ENCODE measurements at regions not wholly inside any gene's neighbourhood (a gene's known extent, or its start where the extent isn't known, plus 50 kb on each side); places are given as distances from the start of the nearest gene placed in this dataset.

GRCh38 chr15:47194718-47195117 is 522.6 kb upstream of the SEMA6D start:
- no peaks in the 10 kb centered on the region for H3K36me3 ChIP-seq (ENCODE audit: control insufficient read depth in 2 of 2, insufficient read depth in 2 of 2, low read length in 1 of 2)
- intact Hi-C loops (cut with micrococcal nuclease; ENCODE audit: unreplicated experiment) (loop anchor here (5.0 to 10.0 kb wide), 5 partner anchors 278 to 1158 kb away; no protein-coding TSS in a partner anchor), in situ Hi-C loops (cut with MboI) (loop anchor here (5.0 to 10.0 kb wide), 4 partner anchors 798 to 1090 kb away; no protein-coding TSS in a partner anchor)
- FAIRE-seq (no peak), DNase-seq (ENCODE audit: low read depth, low spot score) (no peak), ATAC-seq (peak; percentile 61)
- no peak overlapping the region for H2AFZ ChIP-seq (ENCODE audit: control insufficient read depth, low read depth, low read length)
- CTCF ChIA-PET, result interaction anchor here (1.1 to 3.8 kb wide), 8 partner anchors 8 to 1158 kb away, joined by 3 to 63 read pairs (median 6); no protein-coding TSS in a partner anchor
- WGBS (ENCODE audit: insufficient coverage, insufficient replicate concordance, low lambda C conversion rate, missing lambda C conversion rate), result 2% methylated on average over 2 of the region's 2 CpGs
- no peak overlapping the region for H3K4me3 ChIP-seq
- POLR2A ChIA-PET, result interaction anchor here (0.6 kb wide), 1 partner anchor 1174 kb away, joined by 4 read pairs; no protein-coding TSS in a partner anchor
- H3K9me3 ChIP-seq (replicated peaks; ENCODE audit: control insufficient read depth, insufficient read depth, low read length), result no peaks in the 10 kb centered on the region
- H3K4me2 ChIP-seq (ENCODE audit: control insufficient read depth, insufficient read depth), result no peak overlapping the region
- SMC1A ChIA-PET (ENCODE audit: uncharacterized antibody, unreplicated experiment), result interaction anchor here (1.1 to 2.8 kb wide), 3 partner anchors 9 to 793 kb away, joined by 3 to 33 read pairs (median 7); no protein-coding TSS in a partner anchor
- no peaks in the 10 kb centered on the region for H3K27me3 ChIP-seq (replicated peaks in 1 of 2; ENCODE audit: control insufficient read depth in 2 of 2, insufficient read depth in 2 of 2, low read length in 1 of 2)
- no peaks in the 10 kb centered on the region for H4K20me1 ChIP-seq (ENCODE audit: control insufficient read depth, insufficient read depth)
- H3K4me1 ChIP-seq (ENCODE audit: control insufficient read depth, insufficient read depth, low read length), result no peaks in the 10 kb centered on the region
- H3K27ac ChIP-seq (ENCODE audit: control insufficient read depth, insufficient read depth), result no peak overlapping the region
- TF ChIP-seq, protein P1, sequence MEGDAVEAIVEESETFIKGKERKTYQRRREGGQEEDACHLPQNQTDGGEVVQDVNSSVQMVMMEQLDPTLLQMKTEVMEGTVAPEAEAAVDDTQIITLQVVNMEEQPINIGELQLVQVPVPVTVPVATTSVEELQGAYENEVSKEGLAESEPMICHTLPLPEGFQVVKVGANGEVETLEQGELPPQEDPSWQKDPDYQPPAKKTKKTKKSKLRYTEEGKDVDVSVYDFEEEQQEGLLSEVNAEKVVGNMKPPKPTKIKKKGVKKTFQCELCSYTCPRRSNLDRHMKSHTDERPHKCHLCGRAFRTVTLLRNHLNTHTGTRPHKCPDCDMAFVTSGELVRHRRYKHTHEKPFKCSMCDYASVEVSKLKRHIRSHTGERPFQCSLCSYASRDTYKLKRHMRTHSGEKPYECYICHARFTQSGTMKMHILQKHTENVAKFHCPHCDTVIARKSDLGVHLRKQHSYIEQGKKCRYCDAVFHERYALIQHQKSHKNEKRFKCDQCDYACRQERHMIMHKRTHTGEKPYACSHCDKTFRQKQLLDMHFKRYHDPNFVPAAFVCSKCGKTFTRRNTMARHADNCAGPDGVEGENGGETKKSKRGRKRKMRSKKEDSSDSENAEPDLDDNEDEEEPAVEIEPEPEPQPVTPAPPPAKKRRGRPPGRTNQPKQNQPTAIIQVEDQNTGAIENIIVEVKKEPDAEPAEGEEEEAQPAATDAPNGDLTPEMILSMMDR (IDR thresholded peaks at IDR 0.05 in 2 of 3, conservative IDR thresholded peaks at IDR 0.05 in 1 of 3; ENCODE audit: control insufficient read depth in 2 of 3, extremely low read depth in 1 of 3, insufficient read depth in 1 of 3, low read depth in 3 of 3, low read length in 3 of 3), result peak in 2 of 3 experiments; percentile 4 to 25; a peak in 2 of 6 replicates
- TF ChIP-seq CBFB (IDR thresholded peaks at IDR 0.05; ENCODE audit: low read depth), result no peak
- no TSS peak for BruUV-seq (replicated peaks)
- RAD21 ChIA-PET (ENCODE audit: unreplicated experiment), result interaction anchor here (0.8 to 5.0 kb wide), 2 partner anchors 793 to 890 kb away, joined by 3 to 56 read pairs; no protein-coding TSS in a partner anchor
- no peaks in the 10 kb centered on the region for H3K79me2 ChIP-seq (ENCODE audit: control insufficient read depth, insufficient read depth, low read length)
- no peak overlapping the region for H3K9ac ChIP-seq (ENCODE audit: control insufficient read depth, insufficient read depth, low read length)

- peak; percentile 13 for DNase-seq (ENCODE audit: low read depth, low spot score)
- WGBS (ENCODE audit: insufficient coverage, insufficient replicate concordance, low lambda C conversion rate, missing lambda C conversion rate), result 3% methylated on average over 4 of the region's 4 CpGs
- in situ Hi-C loops (cut with MboI), result loop anchor here (5.0 to 10.0 kb wide), 4 partner anchors 796 to 1089 kb away; no protein-coding TSS in a partner anchor
- Histone ChIP-seq H3K9me3 (replicated peaks; ENCODE audit: control insufficient read depth, insufficient read depth, low read length) (no peaks in the 10 kb centered on the region), H3K79me2 (ENCODE audit: control insufficient read depth, insufficient read depth, low read length) (no peaks in the 10 kb centered on the region), H3K27me3 (replicated peaks in 1 of 2; ENCODE audit: control insufficient read depth in 2 of 2, insufficient read depth in 2 of 2, low read length in 1 of 2) (no peaks in the 10 kb centered on the region), H3K4me3 (no peak overlapping the region), H3K4me2 (ENCODE audit: control insufficient read depth, insufficient read depth) (no peak overlapping the region), H3K9ac (ENCODE audit: control insufficient read depth, insufficient read depth, low read length) (no peak overlapping the region), H3K36me3 (ENCODE audit: control insufficient read depth in 2 of 2, insufficient read depth in 2 of 2, low read length in 1 of 2) (no peaks in the 10 kb centered on the region), H3K4me1 (ENCODE audit: control insufficient read depth, insufficient read depth, low read length) (no peaks in the 10 kb centered on the region), H3K27ac (ENCODE audit: control insufficient read depth, insufficient read depth) (no peak overlapping the region), H4K20me1 (ENCODE audit: control insufficient read depth, insufficient read depth) (no peaks in the 10 kb centered on the region), H2AFZ (ENCODE audit: control insufficient read depth, low read depth, low read length) (no peak overlapping the region)
- intact Hi-C loops (cut with micrococcal nuclease; ENCODE audit: unreplicated experiment), result loop anchor here (1.0 to 10.0 kb wide), 7 partner anchors 276 to 1156 kb away; no protein-coding TSS in a partner anchor
- ChIA-PET CTCF (interaction anchor here (0.5 to 3.8 kb wide), 33 partner anchors 8 to 1949 kb away, joined by 3 to 63 read pairs (median 4); no protein-coding TSS in a partner anchor), POLR2A (interaction anchor here (0.7 kb wide), 1 partner anchor 471 kb away, joined by 3 read pairs; no protein-coding TSS in a partner anchor), SMC1A (ENCODE audit: uncharacterized antibody, unreplicated experiment) (interaction anchor here (0.6 to 2.8 kb wide), 15 partner anchors 8 to 1156 kb away, joined by 3 to 33 read pairs (median 4); no protein-coding TSS in a partner anchor), RAD21 (ENCODE audit: unreplicated experiment) (interaction anchor here (0.6 to 5.0 kb wide), 13 partner anchors 24 to 1156 kb away, joined by 3 to 56 read pairs (median 4); no protein-coding TSS in a partner anchor)
- ATAC-seq, result peak; percentile 97
- no TSS peak for BruUV-seq (replicated peaks)
- FAIRE-seq, result no peak
- TF ChIP-seq KDM1A (IDR thresholded peaks at IDR 0.05; ENCODE audit: borderline replicate concordance) (no peak), HDAC6 (IDR thresholded peaks at IDR 0.05; ENCODE audit: unreplicated experiment) (no peak), POLR2A (IDR thresholded peaks at IDR 0.05; ENCODE audit: low read depth, low read length) (no peak), MAX (IDR thresholded peaks at IDR 0.05; ENCODE audit: low read depth, low read length) (no peak), MEF2B (IDR thresholded peaks at IDR 0.05; ENCODE audit: partially characterized antibody, poor library complexity, severe bottlenecking) (no peak), ATF3 (IDR thresholded peaks at IDR 0.05; ENCODE audit: borderline replicate concordance, extremely low read depth, low read depth, low read length) (no peak), SMC3 (IDR thresholded peaks at IDR 0.05; ENCODE audit: borderline replicate concordance, low read length) (peak; percentile 79), ZNF24 (IDR thresholded peaks at IDR 0.05) (no peak), EED (IDR thresholded peaks at IDR 0.05; ENCODE audit: low read depth) (no peak), YY1 (IDR thresholded peaks at IDR 0.05; ENCODE audit: low read depth, low read length) (0 out of 2 replicates have a peak, but pooled peaks have one; percentile 26)
- TF ChIP-seq, protein P2, sequence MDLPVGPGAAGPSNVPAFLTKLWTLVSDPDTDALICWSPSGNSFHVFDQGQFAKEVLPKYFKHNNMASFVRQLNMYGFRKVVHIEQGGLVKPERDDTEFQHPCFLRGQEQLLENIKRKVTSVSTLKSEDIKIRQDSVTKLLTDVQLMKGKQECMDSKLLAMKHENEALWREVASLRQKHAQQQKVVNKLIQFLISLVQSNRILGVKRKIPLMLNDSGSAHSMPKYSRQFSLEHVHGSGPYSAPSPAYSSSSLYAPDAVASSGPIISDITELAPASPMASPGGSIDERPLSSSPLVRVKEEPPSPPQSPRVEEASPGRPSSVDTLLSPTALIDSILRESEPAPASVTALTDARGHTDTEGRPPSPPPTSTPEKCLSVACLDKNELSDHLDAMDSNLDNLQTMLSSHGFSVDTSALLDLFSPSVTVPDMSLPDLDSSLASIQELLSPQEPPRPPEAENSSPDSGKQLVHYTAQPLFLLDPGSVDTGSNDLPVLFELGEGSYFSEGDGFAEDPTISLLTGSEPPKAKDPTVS (IDR thresholded peaks at IDR 0.05; ENCODE audit: low read depth, low read length), result no peak
Observed at GRCh38 chr15:47196048-47196447, 521.3 kb upstream of the SEMA6D start.

All from GM12878 (cell line).